ENCODE measurements at regions not wholly inside any gene's neighbourhood (a gene's known extent, or its start where the extent isn't known, plus 50 kb on each side); places are given as distances from the start of the nearest gene placed in this dataset.

DNA sequence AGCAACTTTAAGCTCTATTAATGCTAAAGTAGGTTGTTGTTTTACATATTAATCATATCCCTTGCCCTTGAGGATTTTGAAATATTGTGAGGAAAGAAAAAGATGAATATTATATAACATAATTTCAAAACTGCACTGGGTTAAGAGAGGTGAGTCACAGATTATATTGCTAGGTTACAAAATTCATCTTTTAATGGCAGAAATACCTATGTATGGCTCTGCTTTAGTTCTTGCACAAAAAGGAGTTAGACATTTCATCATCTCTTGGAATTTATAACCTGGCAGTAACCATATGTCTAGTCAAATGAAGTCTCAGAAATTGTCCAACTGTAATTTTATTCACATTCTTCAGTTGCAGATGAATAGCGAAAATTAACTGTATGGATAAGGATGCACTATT lies 2041.1 kb downstream of the OLFM4 start:
- TF ChIP-seq, protein P1, sequence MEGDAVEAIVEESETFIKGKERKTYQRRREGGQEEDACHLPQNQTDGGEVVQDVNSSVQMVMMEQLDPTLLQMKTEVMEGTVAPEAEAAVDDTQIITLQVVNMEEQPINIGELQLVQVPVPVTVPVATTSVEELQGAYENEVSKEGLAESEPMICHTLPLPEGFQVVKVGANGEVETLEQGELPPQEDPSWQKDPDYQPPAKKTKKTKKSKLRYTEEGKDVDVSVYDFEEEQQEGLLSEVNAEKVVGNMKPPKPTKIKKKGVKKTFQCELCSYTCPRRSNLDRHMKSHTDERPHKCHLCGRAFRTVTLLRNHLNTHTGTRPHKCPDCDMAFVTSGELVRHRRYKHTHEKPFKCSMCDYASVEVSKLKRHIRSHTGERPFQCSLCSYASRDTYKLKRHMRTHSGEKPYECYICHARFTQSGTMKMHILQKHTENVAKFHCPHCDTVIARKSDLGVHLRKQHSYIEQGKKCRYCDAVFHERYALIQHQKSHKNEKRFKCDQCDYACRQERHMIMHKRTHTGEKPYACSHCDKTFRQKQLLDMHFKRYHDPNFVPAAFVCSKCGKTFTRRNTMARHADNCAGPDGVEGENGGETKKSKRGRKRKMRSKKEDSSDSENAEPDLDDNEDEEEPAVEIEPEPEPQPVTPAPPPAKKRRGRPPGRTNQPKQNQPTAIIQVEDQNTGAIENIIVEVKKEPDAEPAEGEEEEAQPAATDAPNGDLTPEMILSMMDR (IDR thresholded peaks at IDR 0.05; ENCODE audit: extremely low read depth in 1 of 2, insufficient read depth in 1 of 2, low read depth in 1 of 2, low read length in 2 of 2), result no peak
- TF ChIP-seq POLR2A (IDR thresholded peaks at IDR 0.05; ENCODE audit: low read depth, low read length) (no peak), FOS (IDR thresholded peaks at IDR 0.05; ENCODE audit: borderline replicate concordance, insufficient read depth, low read length) (no peak), MYC (IDR thresholded peaks at IDR 0.05; ENCODE audit: low read depth, low read length) (no peak), EZH2 (IDR thresholded peaks at IDR 0.05; ENCODE audit: borderline replicate concordance, low read depth, low read length, severe bottlenecking) (no peak)
